ENCODE measurements at regions not wholly inside any gene's neighbourhood (a gene's known extent, or its start where the extent isn't known, plus 50 kb on each side); places are given as distances from the start of the nearest gene placed in this dataset.
"Not testable (repeated sequence)": the region's sequence is repeated elsewhere in the genome, so short reads cannot be mapped to it uniquely, and the experiment has no call there.

GRCh38 chr5:100647461-100648230 is 112.5 kb downstream of the FAM174A start:
- no peak overlapping the region for H3K4me3 ChIP-seq (replicated peaks in 1 of 2; ENCODE audit: low read depth in 2 of 2, low read length in 2 of 2)
- peak; percentile 24 to 27 for DNase-seq (ENCODE audit: low read depth in 2 of 2)
- TF ChIP-seq CTCF (IDR thresholded peaks at IDR 0.05; ENCODE audit: low read depth, low read length) = no peak

GRCh38 chr5:100654895-100655294 is 119.7 kb downstream of the FAM174A start:
- TF ChIP-seq CTCF (IDR thresholded peaks at IDR 0.05; ENCODE audit: low read depth, low read length) = no peak
- DNase-seq (ENCODE audit: low read depth in 2 of 2) = no peak
- H3K4me3 ChIP-seq (replicated peaks in 1 of 2; ENCODE audit: low read depth in 2 of 2, low read length in 2 of 2) = no peak overlapping the region

- DNase-seq (ENCODE audit: low read depth in 2 of 2); H3K4me3 ChIP-seq (replicated peaks in 1 of 2; ENCODE audit: low read depth in 2 of 2, low read length in 2 of 2): not testable (repeated sequence)
Observed at GRCh38 chr5:100656771-100657170, 121.6 kb downstream of the FAM174A start.

DNA sequence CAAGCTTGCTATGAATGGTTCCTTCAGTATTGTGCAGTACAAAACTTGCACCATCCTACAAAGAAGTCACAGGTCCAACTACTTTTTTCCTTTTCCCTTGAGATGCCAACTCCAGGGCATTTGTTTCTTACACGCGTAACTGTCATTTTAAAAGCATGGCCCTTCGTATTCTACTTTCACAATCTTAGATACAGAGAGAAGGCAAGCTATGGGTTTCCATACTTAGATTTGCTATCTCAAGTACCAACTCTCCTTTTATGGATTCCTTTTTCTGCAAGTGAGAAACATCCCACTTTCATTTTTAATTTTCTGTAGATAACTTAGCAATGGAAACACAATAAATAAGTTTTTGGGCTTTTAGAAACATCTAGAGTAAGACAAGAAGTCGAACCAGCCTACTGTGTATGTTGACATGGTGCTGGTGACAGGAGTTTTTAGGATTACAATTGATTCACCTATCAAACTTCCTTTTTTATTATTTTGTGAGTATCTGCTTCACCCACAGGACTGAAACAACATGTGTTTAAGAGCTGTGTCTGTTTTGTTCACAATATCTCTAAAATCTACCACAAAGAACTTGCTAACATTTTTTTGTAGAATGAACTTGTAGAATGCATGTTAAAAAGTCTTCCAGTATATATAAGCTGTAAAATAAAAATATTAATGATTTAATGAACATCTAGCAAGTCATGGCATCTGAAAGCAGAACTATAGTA is 124.1 kb downstream of the FAM174A start:
- H3K4me3 ChIP-seq (replicated peaks in 1 of 2; ENCODE audit: low read depth in 2 of 2, low read length in 2 of 2) = no peak overlapping the region
- TF ChIP-seq CTCF (IDR thresholded peaks at IDR 0.05; ENCODE audit: low read depth, low read length) = no peak
- DNase-seq (ENCODE audit: low read depth in 2 of 2) = no peak

DNA sequence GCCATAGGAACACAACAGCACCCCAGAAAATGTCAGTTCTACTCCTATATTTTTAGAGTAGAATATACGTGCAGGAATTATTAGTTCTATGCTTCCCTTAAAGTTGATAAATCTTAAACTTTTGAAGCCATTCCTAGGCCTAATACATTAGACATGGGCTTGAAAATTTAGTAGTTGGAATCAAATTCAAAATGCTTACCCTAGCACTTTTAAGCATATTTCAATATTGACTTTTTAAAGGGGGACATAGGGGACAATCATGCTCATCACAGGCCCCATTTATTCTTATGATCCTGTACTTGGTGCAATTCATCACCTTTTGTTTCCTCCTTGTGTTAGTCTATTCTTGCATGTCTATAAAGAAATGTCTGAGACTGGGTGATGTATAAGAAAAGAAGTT is 129.0 kb downstream of the FAM174A start:
- DNase-seq (ENCODE audit: low read depth in 2 of 2) = no peak
- no peak overlapping the region for H3K4me3 ChIP-seq (replicated peaks in 1 of 2; ENCODE audit: low read depth in 2 of 2, low read length in 2 of 2)
- TF ChIP-seq CTCF (IDR thresholded peaks at IDR 0.05; ENCODE audit: low read depth, low read length) = no peak

DNA sequence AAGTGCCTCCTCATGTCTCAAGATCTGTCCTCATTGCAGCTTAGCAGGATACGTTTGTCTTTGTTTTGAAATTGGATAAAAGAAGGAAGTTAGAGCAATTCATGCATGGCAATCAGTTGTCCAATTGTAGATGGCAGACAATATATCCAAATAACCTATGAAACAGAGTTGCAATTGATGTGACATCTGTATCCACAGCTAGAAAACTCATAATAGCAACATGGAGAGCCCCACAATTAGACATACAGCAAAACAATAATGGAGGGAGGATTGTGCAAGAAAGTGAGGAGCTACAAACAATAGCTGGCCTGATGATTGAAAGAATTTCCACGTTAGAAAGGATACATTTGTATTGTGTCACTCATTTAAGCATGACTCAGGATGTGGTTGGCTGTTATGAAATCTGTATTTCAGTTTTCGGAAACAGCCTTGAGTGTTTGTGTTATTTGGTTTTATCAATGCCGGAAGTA is 132.0 kb downstream of the FAM174A start:
- peak; percentile 87 to 95 for DNase-seq (ENCODE audit: low read depth in 2 of 2)
- TF ChIP-seq CTCF (IDR thresholded peaks at IDR 0.05; ENCODE audit: low read depth, low read length) = no peak
- no peak overlapping the region for H3K4me3 ChIP-seq (replicated peaks in 1 of 2; ENCODE audit: low read depth in 2 of 2, low read length in 2 of 2)

DNA sequence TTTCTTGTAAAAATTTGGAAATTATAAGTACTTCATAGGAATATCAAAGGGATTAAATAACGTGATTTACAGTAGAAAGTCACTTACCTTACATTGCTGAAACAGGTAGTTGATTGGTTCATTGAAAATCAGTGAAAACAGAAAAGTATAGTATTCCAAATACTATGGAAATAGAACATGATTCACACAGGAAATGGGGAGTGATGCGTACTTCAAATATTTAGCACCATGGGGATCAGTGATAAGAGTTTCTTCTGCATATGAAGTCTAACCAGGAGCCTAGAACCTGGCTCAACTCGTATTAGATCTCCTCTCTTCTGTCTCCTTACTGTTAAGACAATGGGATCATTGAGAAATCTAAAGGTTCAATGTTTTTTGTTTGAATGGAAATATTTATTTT is 133.3 kb downstream of the FAM174A start:
- H3K4me3 ChIP-seq (replicated peaks in 1 of 2; ENCODE audit: low read depth in 2 of 2, low read length in 2 of 2) = no peak overlapping the region
- DNase-seq (ENCODE audit: low read depth in 2 of 2) = peak; percentile 47 to 62
- no peak for TF ChIP-seq CTCF (IDR thresholded peaks at IDR 0.05; ENCODE audit: low read depth, low read length)

Measured in cardiac fibroblast (primary cell).